Endothelial cell of umbilical vein (primary cell): ENCODE measurements at regions not wholly inside any gene's neighbourhood (a gene's known extent, or its start where the extent isn't known, plus 50 kb on each side); places are given as distances from the start of the nearest gene placed in this dataset.

ENCODE experiments used
- BruUV-seq: library from RNA; stranded (reverse); fragments of 400-500 nt; replicated peaks from 2 replicates; lab custom pipeline; 2021; lab: Mats Ljungman, UMichigan
- CTCF ChIA-PET: fragments of 300-600, 350-600 bp; sonication (Branson Sonifier 250); formaldehyde crosslinking; loops from one replicate; lab custom pipeline; 2021; ENCODE audit warnings: antibody characterized with exemption, inconsistent platforms; lab: Charles Lee
- POLR2A ChIA-PET: fragments of 300-600, 350-600 bp; sonication (Branson Sonifier 250); formaldehyde crosslinking; loops from one replicate; lab custom pipeline; 2021; ENCODE audit warnings: antibody characterized with exemption, inconsistent platforms; lab: Charles Lee
- DNase-seq: peaks from one replicate; pipeline ENCODE4 v3.0.0-alpha.2; 2011; ENCODE audit warnings: low read depth, low spot score
- FAIRE-seq: peaks from 2 replicates; lab custom pipeline; 2011; peaks lifted over from hg19 to GRCh38; lab: Jason Lieb, UNC
- H2AFZ ChIP-seq: 2 replicates; pipeline ENCODE4 v1.6.0; 2012; ENCODE audit warnings: low read depth, low read length, control low read depth, inconsistent platforms
- H3K27ac ChIP-seq: 2 replicates; pipeline ENCODE4 v1.5.1; 2011; ENCODE audit warnings: low read depth, mild to moderate bottlenecking, control low read depth, low read length, moderate library complexity; ENCODE audit not compliant: insufficient read depth
- H3K27me3 ChIP-seq, 2 experiments: 2 replicates each; pipeline versions ENCODE4 v1.6.0 to v1.6.1; 2011; ENCODE audit warnings: low read length in 2 of 2, mixed read lengths in 1 of 2; ENCODE audit not compliant: control insufficient read depth in 2 of 2, insufficient read depth in 2 of 2
- H3K36me3 ChIP-seq, 2 experiments: 2 replicates in 1 of 2; 3 replicates in 1 of 2; pipeline ENCODE4 v1.5.1; 2011; ENCODE audit warnings: low read length in 2 of 2, mild to moderate bottlenecking in 1 of 2, moderate library complexity in 1 of 2; ENCODE audit not compliant: control insufficient read depth in 2 of 2, insufficient read depth in 2 of 2; ENCODE audit errors: extremely low read depth in 1 of 2
- H3K4me1 ChIP-seq: 3 replicates; pipeline ENCODE4 v1.5.1; 2011; ENCODE audit warnings: mild to moderate bottlenecking, low read length; ENCODE audit not compliant: control insufficient read depth, insufficient read depth; ENCODE audit errors: extremely low read depth
- H3K4me2 ChIP-seq: 2 replicates; pipeline ENCODE4 v1.6.1; 2011; ENCODE audit warnings: low read length, control low read depth, mixed read lengths; ENCODE audit not compliant: insufficient read depth
- H3K4me3 ChIP-seq, 3 experiments: fragments of 200-600 bp in 1 of 3; sonication (generic), shearing (Covaris generic) in 1 of 3; replicated peaks in 1 of 3; 2 replicates each; pipeline ENCODE4 v1.5.1; 2011 to 2016; ENCODE audit warnings: control low read depth in 3 of 3, low read length in 3 of 3, mild to moderate bottlenecking in 2 of 3, inconsistent platforms in 1 of 3, low read depth in 1 of 3, moderate library complexity in 1 of 3; ENCODE audit not compliant: insufficient read depth in 1 of 3
- H3K79me2 ChIP-seq: 2 replicates; pipeline ENCODE4 v1.6.0; 2012; ENCODE audit warnings: low read length, inconsistent platforms; ENCODE audit not compliant: control insufficient read depth, insufficient read depth
- H3K9ac ChIP-seq: replicated peaks from 2 replicates; pipeline ENCODE3; 2011; ENCODE audit warnings: low read length, control low read depth; ENCODE audit not compliant: insufficient read depth; ENCODE audit errors: extremely low read depth
- H3K9me1 ChIP-seq: replicated peaks from 3 replicates; pipeline ENCODE4 v1.6.0; 2011; ENCODE audit warnings: mild to moderate bottlenecking, low read length; ENCODE audit not compliant: control insufficient read depth, insufficient read depth; ENCODE audit errors: extremely low read depth
- H3K9me3 ChIP-seq: replicated peaks from 2 replicates; pipeline ENCODE4 v1.5.1; 2012; ENCODE audit warnings: low read length, inconsistent platforms; ENCODE audit not compliant: control insufficient read depth, insufficient read depth
- H4K20me1 ChIP-seq: replicated peaks from 2 replicates; pipeline ENCODE3; 2011; ENCODE audit warnings: mild to moderate bottlenecking, low read length; ENCODE audit not compliant: control insufficient read depth, insufficient read depth; ENCODE audit errors: extremely low read depth
- CTCF ChIP-seq, 2 donors: IDR thresholded peaks; 1 replicate in 1 of 2; 2 replicates in 1 of 2; pipeline ENCODE4 v1.5.1; 2011; ENCODE audit warnings: low read length in 2 of 2, mild to moderate bottlenecking in 2 of 2, moderate library complexity in 2 of 2, control low read depth in 1 of 2, inconsistent platforms in 1 of 2, low read depth in 1 of 2; ENCODE audit not compliant: insufficient read depth in 1 of 2; ENCODE audit errors: extremely low read depth in 1 of 2
- EZH2 ChIP-seq: IDR thresholded peaks from 2 replicates; pipeline ENCODE4 v1.6.1; 2012; ENCODE audit warnings: borderline replicate concordance, low read depth, mild to moderate bottlenecking, moderate library complexity, low read length, inconsistent platforms; ENCODE audit not compliant: severe bottlenecking
- FOS ChIP-seq: IDR thresholded peaks from 2 replicates; pipeline ENCODE4 v1.6.1; 2011; ENCODE audit warnings: mild to moderate bottlenecking, low read length, moderate library complexity, borderline replicate concordance; ENCODE audit not compliant: insufficient read depth
- GATA2 ChIP-seq: IDR thresholded peaks from 2 replicates; pipeline ENCODE4 v1.7.0; 2011; ENCODE audit warnings: low read depth, mild to moderate bottlenecking, moderate library complexity, mixed read lengths, low read length; ENCODE audit not compliant: insufficient read length, insufficient read depth
- JUN ChIP-seq: IDR thresholded peaks from 2 replicates; pipeline ENCODE4 v1.6.1; 2011; ENCODE audit warnings: borderline replicate concordance, low read depth; ENCODE audit not compliant: insufficient read length, insufficient read depth
- MAX ChIP-seq: IDR thresholded peaks from 2 replicates; pipeline ENCODE4 v1.6.1; 2011; ENCODE audit not compliant: insufficient read depth, insufficient read length
- MYC ChIP-seq: IDR thresholded peaks from one replicate; pipeline ENCODE4 v1.6.1; 2011; ENCODE audit warnings: mild to moderate bottlenecking, low read depth, low read length
- POLR2A ChIP-seq: IDR thresholded peaks from 2 replicates; pipeline ENCODE4 v1.6.1; 2012; ENCODE audit warnings: low read depth, mild to moderate bottlenecking, control low read depth, low read length
- POLR2AphosphoS5 ChIP-seq: IDR thresholded peaks from 2 replicates; pipeline ENCODE4 v1.6.1; 2012; ENCODE audit warnings: low read depth, mild to moderate bottlenecking, control low read depth, low read length, moderate library complexity; ENCODE audit not compliant: insufficient read depth
- dilution Hi-C: fragments of 300-500 bp; cut with MboI; formaldehyde crosslinking; loops from one replicate; pipeline ENCODE4 v1.15.0; 2019; ENCODE audit warnings: low sequenced_read_pairs; ENCODE audit not compliant: extremely low pct_ligation_motif_present
- intact Hi-C: fragments of 100-400 bp; cut with micrococcal nuclease; formaldehyde crosslinking; loops from one replicate; pipeline ENCODE4 v1.10.0; 2022

DNA sequence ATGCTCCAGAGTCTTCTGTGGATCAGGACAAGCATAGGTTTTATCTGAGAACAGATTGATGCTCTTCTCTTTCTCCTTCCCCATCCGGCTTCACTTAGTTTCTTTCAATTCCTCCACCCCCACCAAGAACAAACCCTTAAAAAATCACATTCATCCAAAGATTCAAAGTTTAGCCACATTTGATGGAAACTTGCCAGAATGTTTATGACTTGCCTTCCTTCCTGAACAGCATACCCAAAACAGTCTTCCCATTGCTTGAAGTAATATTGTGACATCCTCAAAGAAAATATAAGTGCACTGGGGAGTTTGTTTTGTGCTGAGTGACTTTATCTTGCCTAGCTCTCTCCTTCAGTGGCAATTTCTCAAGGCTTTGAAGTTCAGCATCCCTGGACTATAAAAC, 83.0 kb downstream of the MAGEB17 start:
- intact Hi-C loops, result no loop called here
- TF ChIP-seq FOS (no peak), POLR2AphosphoS5 (no peak), MAX (no peak), CTCF (IDR thresholded peaks at IDR 0.05; ENCODE audit: extremely low read depth in 1 of 2, insufficient read depth in 1 of 2, low read depth in 1 of 2, low read length in 2 of 2) (no peak), EZH2 (no peak), GATA2 (no peak), MYC (no peak), JUN (no peak), POLR2A (no peak)

More for the DNA sequence above, 83.0 kb downstream of the MAGEB17 start:
- Histone ChIP-seq H3K9me3 (no peaks in the 10 kb centered on the region), H3K27me3 (peaks cover 0 to 1% of the 10 kb centered on the region in 2 experiments), H4K20me1 (no peaks in the 10 kb centered on the region), H3K4me2 (no peak overlapping the region), H3K79me2 (no peaks in the 10 kb centered on the region), H3K27ac (no peak overlapping the region), H3K36me3 (no peaks in the 10 kb centered on the region), H3K9ac (no peak overlapping the region), H3K9me1 (no peaks in the 10 kb centered on the region), H3K4me3 (no peak overlapping the region), H2AFZ (no peak overlapping the region), H3K4me1 (no peaks in the 10 kb centered on the region)
- DNase-seq, result no peak
- no TSS peak for BruUV-seq
- no peak for FAIRE-seq
- ChIA-PET POLR2A (no interaction called here), CTCF (no interaction called here)
- dilution Hi-C loops, result no loop called here
